Spinal cord (tissue), 9 donors: ENCODE measurements at regions not wholly inside any gene's neighbourhood (a gene's known extent, or its start where the extent isn't known, plus 50 kb on each side); places are given as distances from the start of the nearest gene placed in this dataset.

ENCODE experiments used
- DNase-seq, 6 donors: peaks; one replicate each; pipeline versions ENCODE4 v3.0.0 to v3.0.0-alpha.2; 2013 to 2015; ENCODE audit warnings: low spot score in 6 of 6, low read depth in 4 of 6
- H3K27ac ChIP-seq: one replicate; pipeline ENCODE4 v1.5.1; 2013; ENCODE audit warnings: low read depth, low read length, control low read depth
- H3K27me3 ChIP-seq: one replicate; pipeline ENCODE4 v1.6.1; 2013; ENCODE audit warnings: low read length; ENCODE audit not compliant: control insufficient read depth, insufficient read depth
- H3K36me3 ChIP-seq: one replicate; pipeline ENCODE4 v1.6.1; 2013; ENCODE audit warnings: low read length; ENCODE audit not compliant: control insufficient read depth, insufficient read depth
- H3K4me1 ChIP-seq: one replicate; pipeline ENCODE4 v1.6.1; 2013; ENCODE audit warnings: low read length; ENCODE audit not compliant: control insufficient read depth, insufficient read depth
- H3K4me3 ChIP-seq: one replicate; pipeline ENCODE4 v1.5.1; 2013; ENCODE audit warnings: low read depth, low read length, control low read depth
- H3K9me3 ChIP-seq: one replicate; pipeline ENCODE4 v1.6.1; 2013; ENCODE audit warnings: low read length; ENCODE audit not compliant: control insufficient read depth, insufficient read depth
- WGBS: methylation state at CpG from one replicate; pipeline ENCODE4 v1.1.5; 2013; ENCODE audit warnings: missing lambda C conversion rate; ENCODE audit not compliant: insufficient coverage; 5-methylcytosine and 5-hydroxymethylcytosine counted together
- donor health status: healthy.

- Histone ChIP-seq H3K27ac (no peak overlapping the region), H3K4me3 (no peak overlapping the region), H3K9me3 (no peaks in the 10 kb centered on the region), H3K4me1 (no peaks in the 10 kb centered on the region), H3K27me3 (no peaks in the 10 kb centered on the region), H3K36me3 (no peaks in the 10 kb centered on the region)
- no peak for DNase-seq
- WGBS: 100% methylated on average over 1 of the region's 1 CpG
Observed at GRCh38 chr5:20528471-20528870, 540.5 kb upstream of the CDH18 start.

- 89% methylated on average over 5 of the region's 5 CpGs for WGBS
- Histone ChIP-seq H3K4me3 (no peak overlapping the region), H3K4me1 (no peaks in the 10 kb centered on the region), H3K27me3 (no peaks in the 10 kb centered on the region), H3K27ac (no peak overlapping the region), H3K9me3 (no peaks in the 10 kb centered on the region), H3K36me3 (no peaks in the 10 kb centered on the region)
- DNase-seq: peak in 1 of 6 donors; percentile 29
Observed at GRCh38 chr5:20524991-20525529, 537.1 kb upstream of the CDH18 start.

- Histone ChIP-seq H3K27me3 (no peaks in the 10 kb centered on the region), H3K9me3 (no peaks in the 10 kb centered on the region), H3K36me3 (no peaks in the 10 kb centered on the region), H3K4me1 (no peaks in the 10 kb centered on the region), H3K27ac (no peak overlapping the region), H3K4me3 (no peak overlapping the region)
- WGBS: 0% methylated on average over 1 of the region's 3 CpGs
- peak in 2 of 6 donors; percentile 76 to 82 for DNase-seq
Observed at GRCh38 chr5:20522905-20523482, 535.0 kb upstream of the CDH18 start.

GRCh38 chr5:20515606-20516005, 527.6 kb upstream of the CDH18 start:
- H3K36me3 ChIP-seq: no peaks in the 10 kb centered on the region
- no CpG with 5 or more reads among the region's 4 CpGs for WGBS
- DNase-seq: peak in 2 of 6 donors; percentile 13 to 52
- no peaks in the 10 kb centered on the region for H3K4me1 ChIP-seq
- no peaks in the 10 kb centered on the region for H3K9me3 ChIP-seq
- H3K4me3 ChIP-seq: no peak overlapping the region
- H3K27ac ChIP-seq: no peak overlapping the region
- H3K27me3 ChIP-seq: no peaks in the 10 kb centered on the region

- H3K9me3 ChIP-seq: no peaks in the 10 kb centered on the region
- WGBS: 80% methylated on average over 1 of the region's 4 CpGs
- H3K4me1 ChIP-seq: no peaks in the 10 kb centered on the region
- H3K4me3 ChIP-seq: no peak overlapping the region
- DNase-seq: no peak
- no peak overlapping the region for H3K27ac ChIP-seq
- H3K36me3 ChIP-seq: no peaks in the 10 kb centered on the region
- H3K27me3 ChIP-seq: no peaks in the 10 kb centered on the region
Observed at GRCh38 chr5:20514145-20514544, 526.1 kb upstream of the CDH18 start.

- no peaks in the 10 kb centered on the region for H3K36me3 ChIP-seq
- H3K27me3 ChIP-seq: no peaks in the 10 kb centered on the region
- H3K4me3 ChIP-seq: no peak overlapping the region
- no peak for DNase-seq
- no peaks in the 10 kb centered on the region for H3K9me3 ChIP-seq
- WGBS: no CpG with 5 or more reads among the region's 2 CpGs
- H3K27ac ChIP-seq: no peak overlapping the region
- no peaks in the 10 kb centered on the region for H3K4me1 ChIP-seq
Observed at GRCh38 chr5:20500546-20500945, 512.5 kb upstream of the CDH18 start.

- Histone ChIP-seq H3K27me3 (no peaks in the 10 kb centered on the region), H3K4me1 (no peaks in the 10 kb centered on the region), H3K27ac (no peak overlapping the region), H3K4me3 (no peak overlapping the region), H3K36me3 (no peaks in the 10 kb centered on the region), H3K9me3 (no peaks in the 10 kb centered on the region)
- peak in 1 of 6 donors; percentile 88 for DNase-seq
- no CpG with 5 or more reads among the region's 3 CpGs for WGBS
Observed at GRCh38 chr5:20498926-20499325, 510.9 kb upstream of the CDH18 start.

GRCh38 chr5:20498102-20498501, 510.1 kb upstream of the CDH18 start:
- Histone ChIP-seq H3K4me3 (no peak overlapping the region), H3K27me3 (no peaks in the 10 kb centered on the region), H3K27ac (no peak overlapping the region), H3K4me1 (no peaks in the 10 kb centered on the region), H3K9me3 (no peaks in the 10 kb centered on the region), H3K36me3 (no peaks in the 10 kb centered on the region)
- WGBS: no CpG with 5 or more reads among the region's 1 CpG
- no peak for DNase-seq

- no peak for DNase-seq
- no peaks in the 10 kb centered on the region for H3K27me3 ChIP-seq
- H3K4me1 ChIP-seq: no peaks in the 10 kb centered on the region
- H3K9me3 ChIP-seq: no peaks in the 10 kb centered on the region
- no peak overlapping the region for H3K27ac ChIP-seq
- H3K4me3 ChIP-seq: no peak overlapping the region
- H3K36me3 ChIP-seq: no peaks in the 10 kb centered on the region
- WGBS: no CpG with 5 or more reads among the region's 2 CpGs
Observed at GRCh38 chr5:20497356-20497755, 509.4 kb upstream of the CDH18 start.

- WGBS: 89% methylated on average over 4 of the region's 5 CpGs
- H3K36me3 ChIP-seq: no peaks in the 10 kb centered on the region
- H3K4me1 ChIP-seq: no peaks in the 10 kb centered on the region
- no peak for DNase-seq
- H3K9me3 ChIP-seq: no peaks in the 10 kb centered on the region
- no peak overlapping the region for H3K27ac ChIP-seq
- no peak overlapping the region for H3K4me3 ChIP-seq
- no peaks in the 10 kb centered on the region for H3K27me3 ChIP-seq
Observed at GRCh38 chr5:20494706-20495105, 506.7 kb upstream of the CDH18 start.
